ENCODE measurements at regions not wholly inside any gene's neighbourhood (a gene's known extent, or its start where the extent isn't known, plus 50 kb on each side); places are given as distances from the start of the nearest gene placed in this dataset.

DNA sequence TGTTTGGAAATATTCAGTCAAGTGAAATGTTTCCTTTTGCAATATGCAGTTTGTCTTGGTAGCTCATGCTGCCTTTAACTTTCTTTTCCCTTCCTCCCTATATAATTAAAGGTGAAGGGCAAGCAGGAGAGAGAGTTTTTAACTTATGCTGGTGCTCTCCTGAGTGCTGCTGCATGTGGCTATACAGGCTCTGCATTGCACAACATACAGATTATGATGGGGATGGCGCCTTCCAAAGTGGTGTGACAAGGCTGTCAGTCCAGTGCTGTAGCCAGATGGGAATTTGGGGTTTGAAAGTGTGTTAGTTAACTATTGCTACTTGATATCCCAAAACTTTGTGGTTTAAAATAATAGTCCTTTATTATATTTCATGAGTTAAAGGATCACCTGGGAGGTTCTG, 199.0 kb downstream of the ATP23 start:
- intact Hi-C loops (cut with micrococcal nuclease; ENCODE audit: unreplicated experiment) = no loop called here
- POLR2A ChIA-PET = no interaction called here
- in situ Hi-C loops (cut with HindIII; ENCODE audit: low pct_unique_long_range_greater_than_20kb, low sequenced_read_pairs) = no loop called here

DNA sequence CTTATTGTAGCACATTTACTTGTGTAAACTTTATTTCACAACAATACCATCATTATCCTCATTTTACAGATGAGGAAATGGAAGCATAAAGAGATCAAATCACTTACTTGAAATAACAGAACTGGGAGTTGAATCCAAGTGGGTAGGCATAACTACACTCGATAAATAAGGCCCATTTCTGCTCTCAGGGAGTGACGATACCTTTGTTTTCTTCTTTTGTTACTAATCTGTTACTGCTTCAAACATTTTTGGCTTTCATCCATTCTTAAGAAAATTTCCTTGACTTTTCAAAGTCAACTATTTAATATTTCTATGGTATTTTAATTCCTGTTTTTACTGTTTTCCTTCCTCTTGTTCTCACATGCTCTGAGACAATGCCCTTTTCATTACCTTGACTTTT, 201.6 kb downstream of the ATP23 start:
- in situ Hi-C loops (cut with HindIII; ENCODE audit: low pct_unique_long_range_greater_than_20kb, low sequenced_read_pairs) = no loop called here
- DNase-seq (ENCODE audit: low read depth, low spot score) = no peak
- TF ChIP-seq TCF7L2 (IDR thresholded peaks at IDR 0.05; ENCODE audit: low read depth, low read length) = no peak
- TF ChIP-seq POLR2AphosphoS5 (IDR thresholded peaks at IDR 0.05; ENCODE audit: low read depth, low read length) = no peak
- no peak for TF ChIP-seq CTCF (IDR thresholded peaks at IDR 0.05)
- no peak for TF ChIP-seq SIN3A (IDR thresholded peaks at IDR 0.05; ENCODE audit: borderline replicate concordance, insufficient read depth, low read depth, low read length)
- TF ChIP-seq, protein P1, sequence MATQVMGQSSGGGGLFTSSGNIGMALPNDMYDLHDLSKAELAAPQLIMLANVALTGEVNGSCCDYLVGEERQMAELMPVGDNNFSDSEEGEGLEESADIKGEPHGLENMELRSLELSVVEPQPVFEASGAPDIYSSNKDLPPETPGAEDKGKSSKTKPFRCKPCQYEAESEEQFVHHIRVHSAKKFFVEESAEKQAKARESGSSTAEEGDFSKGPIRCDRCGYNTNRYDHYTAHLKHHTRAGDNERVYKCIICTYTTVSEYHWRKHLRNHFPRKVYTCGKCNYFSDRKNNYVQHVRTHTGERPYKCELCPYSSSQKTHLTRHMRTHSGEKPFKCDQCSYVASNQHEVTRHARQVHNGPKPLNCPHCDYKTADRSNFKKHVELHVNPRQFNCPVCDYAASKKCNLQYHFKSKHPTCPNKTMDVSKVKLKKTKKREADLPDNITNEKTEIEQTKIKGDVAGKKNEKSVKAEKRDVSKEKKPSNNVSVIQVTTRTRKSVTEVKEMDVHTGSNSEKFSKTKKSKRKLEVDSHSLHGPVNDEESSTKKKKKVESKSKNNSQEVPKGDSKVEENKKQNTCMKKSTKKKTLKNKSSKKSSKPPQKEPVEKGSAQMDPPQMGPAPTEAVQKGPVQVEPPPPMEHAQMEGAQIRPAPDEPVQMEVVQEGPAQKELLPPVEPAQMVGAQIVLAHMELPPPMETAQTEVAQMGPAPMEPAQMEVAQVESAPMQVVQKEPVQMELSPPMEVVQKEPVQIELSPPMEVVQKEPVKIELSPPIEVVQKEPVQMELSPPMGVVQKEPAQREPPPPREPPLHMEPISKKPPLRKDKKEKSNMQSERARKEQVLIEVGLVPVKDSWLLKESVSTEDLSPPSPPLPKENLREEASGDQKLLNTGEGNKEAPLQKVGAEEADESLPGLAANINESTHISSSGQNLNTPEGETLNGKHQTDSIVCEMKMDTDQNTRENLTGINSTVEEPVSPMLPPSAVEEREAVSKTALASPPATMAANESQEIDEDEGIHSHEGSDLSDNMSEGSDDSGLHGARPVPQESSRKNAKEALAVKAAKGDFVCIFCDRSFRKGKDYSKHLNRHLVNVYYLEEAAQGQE (IDR thresholded peaks at IDR 0.05; ENCODE audit: insufficient read depth in 1 of 2, low read depth in 2 of 2, low read length in 1 of 2) = no peak
- Histone ChIP-seq H3K4me3 (ENCODE audit: low read depth in 2 of 2, low read length in 2 of 2) (no peak overlapping the region), H3K9me3 (ENCODE audit: control insufficient read depth, insufficient read depth, low read depth, low read length) (no peaks in the 10 kb centered on the region), H3K36me3 (ENCODE audit: control insufficient read depth, insufficient read depth, low read length) (no peaks in the 10 kb centered on the region), H3K27me3 (ENCODE audit: control insufficient read depth, insufficient read depth, low read length) (no peaks in the 10 kb centered on the region), H3K27ac (ENCODE audit: low read length) (no peak overlapping the region), H3K4me1 (ENCODE audit: control insufficient read depth, insufficient read depth, low read length) (no peaks in the 10 kb centered on the region)
- ChIA-PET POLR2A (no interaction called here), CTCF (no interaction called here)
- no peak for ATAC-seq
- intact Hi-C loops (cut with micrococcal nuclease; ENCODE audit: unreplicated experiment) = no loop called here
- no TSS peak for BruUV-seq (replicated peaks)

More for the DNA sequence above, 199.0 kb downstream of the ATP23 start:
- ATAC-seq = no peak
- TF ChIP-seq, protein P1 (IDR thresholded peaks at IDR 0.05; ENCODE audit: insufficient read depth in 1 of 2, low read depth in 2 of 2, low read length in 1 of 2) = no peak
- TF ChIP-seq TCF7L2 (IDR thresholded peaks at IDR 0.05; ENCODE audit: low read depth, low read length) (no peak), CTCF (IDR thresholded peaks at IDR 0.05) (no peak), POLR2AphosphoS5 (IDR thresholded peaks at IDR 0.05; ENCODE audit: low read depth, low read length) (no peak), SIN3A (IDR thresholded peaks at IDR 0.05; ENCODE audit: borderline replicate concordance, insufficient read depth, low read depth, low read length) (no peak)
- no peak overlapping the region for H3K4me3 ChIP-seq (ENCODE audit: low read depth in 2 of 2, low read length in 2 of 2)
- CTCF ChIA-PET = no interaction called here
- H3K27ac ChIP-seq (ENCODE audit: low read length) = no peak overlapping the region
- H3K36me3 ChIP-seq (ENCODE audit: control insufficient read depth, insufficient read depth, low read length) = no peaks in the 10 kb centered on the region
- BruUV-seq (replicated peaks) = no TSS peak
- no peak for DNase-seq (ENCODE audit: low read depth, low spot score)
- no peaks in the 10 kb centered on the region for H3K9me3 ChIP-seq (ENCODE audit: control insufficient read depth, insufficient read depth, low read depth, low read length)
- no peaks in the 10 kb centered on the region for H3K4me1 ChIP-seq (ENCODE audit: control insufficient read depth, insufficient read depth, low read length)
- H3K27me3 ChIP-seq (ENCODE audit: control insufficient read depth, insufficient read depth, low read length) = no peaks in the 10 kb centered on the region

Data from Panc1 (cell line).